ENCODE measurements at regions not wholly inside any gene's neighbourhood (a gene's known extent, or its start where the extent isn't known, plus 50 kb on each side); places are given as distances from the start of the nearest gene placed in this dataset.

DNA sequence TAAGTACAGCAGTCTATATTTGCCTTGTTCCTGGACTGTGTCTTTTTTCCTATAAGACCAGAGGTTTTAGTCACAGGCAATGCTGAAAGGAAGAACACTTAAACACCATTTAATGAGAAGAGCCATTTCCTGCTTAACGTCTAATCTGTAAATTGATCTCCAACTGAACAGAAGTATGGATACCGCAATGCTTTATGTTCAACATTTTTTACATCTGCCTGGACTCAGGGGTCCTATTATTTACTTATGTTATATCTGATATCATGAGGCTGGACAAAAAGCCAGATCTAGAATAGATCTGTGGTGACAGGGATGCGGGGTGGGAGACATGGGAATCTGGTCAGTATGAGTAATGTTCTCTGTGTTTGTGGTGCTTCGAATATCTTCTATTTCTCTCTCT is 334.6 kb upstream of the MPDZ start:
- Histone ChIP-seq H3K27me3 (replicated peaks in 1 of 2; ENCODE audit: control insufficient read depth in 2 of 2, insufficient read depth in 2 of 2, low read length in 1 of 2) (no peaks in the 10 kb centered on the region), H3K27ac (ENCODE audit: control insufficient read depth, insufficient read depth) (no peak overlapping the region), H3K9me3 (replicated peaks; ENCODE audit: control insufficient read depth, insufficient read depth, low read length) (no peaks in the 10 kb centered on the region), H3K4me1 (ENCODE audit: control insufficient read depth, insufficient read depth, low read length) (no peaks in the 10 kb centered on the region), H4K20me1 (ENCODE audit: control insufficient read depth, insufficient read depth) (no peaks in the 10 kb centered on the region), H3K79me2 (ENCODE audit: control insufficient read depth, insufficient read depth, low read length) (no peaks in the 10 kb centered on the region), H3K36me3 (ENCODE audit: control insufficient read depth in 2 of 2, insufficient read depth in 2 of 2, low read length in 1 of 2) (no peaks in the 10 kb centered on the region), H3K4me2 (ENCODE audit: control insufficient read depth, insufficient read depth) (no peak overlapping the region), H2AFZ (ENCODE audit: control insufficient read depth, low read depth, low read length) (no peak overlapping the region), H3K4me3 (no peak overlapping the region), H3K9ac (ENCODE audit: control insufficient read depth, insufficient read depth, low read length) (no peak overlapping the region)
- 38% methylated on average over 4 of the region's 4 CpGs for WGBS (ENCODE audit: insufficient coverage, insufficient replicate concordance, low lambda C conversion rate, missing lambda C conversion rate)
- intact Hi-C loops (cut with micrococcal nuclease; ENCODE audit: unreplicated experiment), result no loop called here
- no TSS peak for BruUV-seq (replicated peaks)
- ChIA-PET SMC1A (ENCODE audit: uncharacterized antibody, unreplicated experiment) (no interaction called here), POLR2A (no interaction called here), CTCF (no interaction called here), RAD21 (ENCODE audit: unreplicated experiment) (no interaction called here)
- in situ Hi-C loops (cut with MboI), result no loop called here
- DNase-seq (ENCODE audit: low read depth, low spot score) (no peak), FAIRE-seq (no peak), ATAC-seq (no peak)
- no peak for TF ChIP-seq CHD2 (IDR thresholded peaks at IDR 0.05; ENCODE audit: borderline replicate concordance, low read depth, low read length)
- TF ChIP-seq SUPT20H (IDR thresholded peaks at IDR 0.05; ENCODE audit: borderline replicate concordance, control insufficient read depth, low read depth, low read length), result no peak
- TF ChIP-seq, protein P1, sequence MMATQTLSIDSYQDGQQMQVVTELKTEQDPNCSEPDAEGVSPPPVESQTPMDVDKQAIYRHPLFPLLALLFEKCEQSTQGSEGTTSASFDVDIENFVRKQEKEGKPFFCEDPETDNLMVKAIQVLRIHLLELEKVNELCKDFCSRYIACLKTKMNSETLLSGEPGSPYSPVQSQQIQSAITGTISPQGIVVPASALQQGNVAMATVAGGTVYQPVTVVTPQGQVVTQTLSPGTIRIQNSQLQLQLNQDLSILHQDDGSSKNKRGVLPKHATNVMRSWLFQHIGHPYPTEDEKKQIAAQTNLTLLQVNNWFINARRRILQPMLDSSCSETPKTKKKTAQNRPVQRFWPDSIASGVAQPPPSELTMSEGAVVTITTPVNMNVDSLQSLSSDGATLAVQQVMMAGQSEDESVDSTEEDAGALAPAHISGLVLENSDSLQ (IDR thresholded peaks at IDR 0.05), result no peak
- TF ChIP-seq, protein P2, sequence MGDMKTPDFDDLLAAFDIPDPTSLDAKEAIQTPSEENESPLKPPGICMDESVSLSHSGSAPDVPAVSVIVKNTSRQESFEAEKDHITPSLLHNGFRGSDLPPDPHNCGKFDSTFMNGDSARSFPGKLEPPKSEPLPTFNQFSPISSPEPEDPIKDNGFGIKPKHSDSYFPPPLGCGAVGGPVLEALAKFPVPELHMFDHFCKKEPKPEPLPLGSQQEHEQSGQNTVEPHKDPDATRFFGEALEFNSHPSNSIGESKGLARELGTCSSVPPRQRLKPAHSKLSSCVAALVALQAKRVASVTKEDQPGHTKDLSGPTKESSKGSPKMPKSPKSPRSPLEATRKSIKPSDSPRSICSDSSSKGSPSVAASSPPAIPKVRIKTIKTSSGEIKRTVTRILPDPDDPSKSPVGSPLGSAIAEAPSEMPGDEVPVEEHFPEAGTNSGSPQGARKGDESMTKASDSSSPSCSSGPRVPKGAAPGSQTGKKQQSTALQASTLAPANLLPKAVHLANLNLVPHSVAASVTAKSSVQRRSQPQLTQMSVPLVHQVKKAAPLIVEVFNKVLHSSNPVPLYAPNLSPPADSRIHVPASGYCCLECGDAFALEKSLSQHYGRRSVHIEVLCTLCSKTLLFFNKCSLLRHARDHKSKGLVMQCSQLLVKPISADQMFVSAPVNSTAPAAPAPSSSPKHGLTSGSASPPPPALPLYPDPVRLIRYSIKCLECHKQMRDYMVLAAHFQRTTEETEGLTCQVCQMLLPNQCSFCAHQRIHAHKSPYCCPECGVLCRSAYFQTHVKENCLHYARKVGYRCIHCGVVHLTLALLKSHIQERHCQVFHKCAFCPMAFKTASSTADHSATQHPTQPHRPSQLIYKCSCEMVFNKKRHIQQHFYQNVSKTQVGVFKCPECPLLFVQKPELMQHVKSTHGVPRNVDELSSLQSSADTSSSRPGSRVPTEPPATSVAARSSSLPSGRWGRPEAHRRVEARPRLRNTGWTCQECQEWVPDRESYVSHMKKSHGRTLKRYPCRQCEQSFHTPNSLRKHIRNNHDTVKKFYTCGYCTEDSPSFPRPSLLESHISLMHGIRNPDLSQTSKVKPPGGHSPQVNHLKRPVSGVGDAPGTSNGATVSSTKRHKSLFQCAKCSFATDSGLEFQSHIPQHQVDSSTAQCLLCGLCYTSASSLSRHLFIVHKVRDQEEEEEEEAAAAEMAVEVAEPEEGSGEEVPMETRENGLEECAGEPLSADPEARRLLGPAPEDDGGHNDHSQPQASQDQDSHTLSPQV (IDR thresholded peaks at IDR 0.05), result no peak
- no peak for TF ChIP-seq CTCF (IDR thresholded peaks at IDR 0.05 in 2 of 3, conservative IDR thresholded peaks at IDR 0.05 in 1 of 3; ENCODE audit: control insufficient read depth in 2 of 3, extremely low read depth in 1 of 3, insufficient read depth in 1 of 3, low read depth in 3 of 3, low read length in 3 of 3)
